Caco-2 (cell line): ENCODE measurements at regions not wholly inside any gene's neighbourhood (a gene's known extent, or its start where the extent isn't known, plus 50 kb on each side); places are given as distances from the start of the nearest gene placed in this dataset.

Experiments
- BruUV-seq: library from RNA; stranded (reverse); fragments of 400-500 nt; replicated peaks from 2 replicates; lab custom pipeline; 2021; lab: Mats Ljungman, UMichigan
- CTCF ChIA-PET: fragments of 300-600 bp; sonication (Branson Sonifier 250); formaldehyde crosslinking; loops from one replicate; lab custom pipeline; 2022; ENCODE audit warnings: antibody characterized with exemption; lab: Charles Lee
- POLR2A ChIA-PET: fragments of 300-600 bp; sonication (Branson Sonifier 250); formaldehyde crosslinking; loops from one replicate; lab custom pipeline; 2022; ENCODE audit warnings: antibody characterized with exemption; lab: Charles Lee
- DNase-seq, 2 experiments: peaks; one replicate each; pipeline versions ENCODE4 v3.0.0 to v3.0.0-alpha.2; 2020 to 2022
- H3K27me3 ChIP-seq: replicated peaks from 2 replicates; pipeline ENCODE4 v1.6.0; 2011; ENCODE audit warnings: low read length; ENCODE audit not compliant: control insufficient read depth, insufficient read depth
- H3K36me3 ChIP-seq: 2 replicates; pipeline ENCODE4 v1.5.1; 2011; ENCODE audit warnings: low read length; ENCODE audit not compliant: control insufficient read depth, insufficient read depth
- H3K4me1 ChIP-seq: fragments of 250-450 bp; sonication (Bioruptor Pico); 2 replicates; pipeline ENCODE4 v1.5.1; 2020; ENCODE audit warnings: mild to moderate bottlenecking
- H3K4me3 ChIP-seq: 2 replicates; pipeline ENCODE4 v1.5.1; 2011; ENCODE audit warnings: low read depth, mild to moderate bottlenecking, control low read depth, low read length
- H3K9me3 ChIP-seq: fragments of 250-450 bp; sonication (Bioruptor Pico); 2 replicates; pipeline ENCODE4 v1.5.1; 2020; ENCODE audit warnings: mild to moderate bottlenecking, moderate library complexity
- H3K27ac Mint-ChIP-seq: one replicate; pipeline ENCODE4 v1.8.0; 2022; ENCODE audit warnings: mixed read lengths; ENCODE audit not compliant: unreplicated experiment
- H3K27me3 Mint-ChIP-seq: one replicate; pipeline ENCODE4 v1.8.0; 2022; ENCODE audit warnings: mixed read lengths; ENCODE audit not compliant: insufficient read depth, unreplicated experiment
- H3K36me3 Mint-ChIP-seq: one replicate; pipeline ENCODE4 v1.8.0; 2022; ENCODE audit warnings: mild to moderate bottlenecking, mixed read lengths; ENCODE audit not compliant: insufficient read depth, unreplicated experiment
- H3K4me1 Mint-ChIP-seq: one replicate; pipeline ENCODE4 v1.8.0; 2022; ENCODE audit warnings: low read depth, mixed read lengths; ENCODE audit not compliant: unreplicated experiment
- H3K4me3 Mint-ChIP-seq: one replicate; pipeline ENCODE4 v1.8.0; 2022; ENCODE audit warnings: mild to moderate bottlenecking, moderate library complexity, mixed read lengths; ENCODE audit not compliant: unreplicated experiment
- H3K9me3 Mint-ChIP-seq: one replicate; pipeline ENCODE4 v1.8.0; 2022; ENCODE audit warnings: mixed read lengths; ENCODE audit not compliant: unreplicated experiment
- CTCF ChIP-seq, 2 experiments: fragments of 200-600 bp in 1 of 2; IDR thresholded peaks; 1 replicate in 1 of 2; 2 replicates in 1 of 2; pipeline versions ENCODE4 v1.5.1 to v1.8.0; 2011 to 2022; ENCODE audit warnings: antibody characterized with exemption in 1 of 2, control low read depth in 1 of 2, inconsistent platforms in 1 of 2, low read depth in 1 of 2, low read length in 1 of 2, mild to moderate bottlenecking in 1 of 2, moderate library complexity in 1 of 2; ENCODE audit not compliant: insufficient read depth in 1 of 2, severe bottlenecking in 1 of 2, unreplicated experiment in 1 of 2
- intact Hi-C: fragments of 100-400 bp; cut with micrococcal nuclease; formaldehyde crosslinking; loops from one replicate; pipeline ENCODE4 v1.10.0; 2022; ENCODE audit not compliant: unreplicated experiment

DNA sequence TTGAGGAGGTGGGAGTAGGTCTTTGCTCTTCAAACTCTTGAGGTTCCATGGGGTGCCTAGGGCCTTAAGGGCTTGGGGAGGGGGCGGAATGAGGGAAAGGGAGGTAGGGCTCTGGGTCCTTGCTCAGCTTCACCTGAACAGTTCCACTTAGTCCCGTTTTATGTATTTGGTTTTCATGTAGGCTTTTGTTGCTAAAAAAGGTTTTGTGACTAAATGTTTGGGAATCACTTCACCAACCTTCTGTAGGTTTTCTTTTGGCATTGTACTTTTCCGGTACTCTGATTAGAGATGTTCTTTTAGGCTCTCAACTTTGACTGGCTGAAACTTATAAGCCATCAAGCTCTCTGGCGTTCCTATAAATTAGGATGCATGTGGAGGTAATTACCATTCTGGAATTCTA is 108.1 kb downstream of the MYCN start:
- Mint-ChIP-seq H3K4me3 (no peak overlapping the region), H3K27me3 (no peaks in the 10 kb centered on the region), H3K36me3 (no peaks in the 10 kb centered on the region), H3K9me3 (no peaks in the 10 kb centered on the region), H3K4me1 (no peaks in the 10 kb centered on the region), H3K27ac (no peak overlapping the region)
- H3K36me3 ChIP-seq: no peaks in the 10 kb centered on the region
- no peak overlapping the region for H3K4me3 ChIP-seq
- CTCF ChIA-PET: no interaction called here
- no TSS peak for BruUV-seq
- TF ChIP-seq CTCF (IDR thresholded peaks at IDR 0.05; ENCODE audit: insufficient read depth in 1 of 2, low read depth in 1 of 2, low read length in 1 of 2, severe bottlenecking in 1 of 2, unreplicated experiment in 1 of 2): no peak
- DNase-seq: no peak
- POLR2A ChIA-PET: no interaction called here
- no peaks in the 10 kb centered on the region for H3K27me3 ChIP-seq
- intact Hi-C loops: no loop called here
- peaks cover 10% of the 10 kb centered on the region for H3K4me1 ChIP-seq
- H3K9me3 ChIP-seq: no peaks in the 10 kb centered on the region

DNA sequence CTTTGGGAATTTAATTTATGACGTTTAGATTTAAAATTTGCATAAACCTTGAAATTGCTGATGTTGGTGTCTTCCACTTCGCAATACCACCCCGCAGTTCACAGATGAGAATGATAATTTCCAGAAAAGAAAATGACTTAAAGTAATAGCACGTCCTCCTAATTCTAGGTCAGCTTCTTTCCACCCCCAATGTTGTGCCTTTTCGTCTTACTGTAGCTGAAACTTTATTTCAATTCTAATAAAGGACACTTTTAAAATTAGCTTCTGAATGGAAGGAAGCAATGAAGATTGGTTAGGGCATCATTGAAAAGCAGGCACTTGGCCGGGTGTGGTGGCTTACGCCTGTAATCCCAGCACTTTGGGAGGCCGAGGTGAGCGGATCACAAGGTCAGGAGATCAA is 107.4 kb downstream of the MYCN start:
- no TSS peak for BruUV-seq
- Mint-ChIP-seq H3K4me3 (no peak overlapping the region), H3K4me1 (no peaks in the 10 kb centered on the region), H3K9me3 (no peaks in the 10 kb centered on the region), H3K27me3 (no peaks in the 10 kb centered on the region), H3K36me3 (no peaks in the 10 kb centered on the region), H3K27ac (no peak overlapping the region)
- no peak for TF ChIP-seq CTCF (IDR thresholded peaks at IDR 0.05; ENCODE audit: insufficient read depth in 1 of 2, low read depth in 1 of 2, low read length in 1 of 2, severe bottlenecking in 1 of 2, unreplicated experiment in 1 of 2)
- intact Hi-C loops: no loop called here
- Histone ChIP-seq H3K36me3 (no peaks in the 10 kb centered on the region), H3K4me3 (no peak overlapping the region), H3K4me1 (peaks cover 10% of the 10 kb centered on the region), H3K9me3 (no peaks in the 10 kb centered on the region), H3K27me3 (no peaks in the 10 kb centered on the region)
- no peak for DNase-seq
- ChIA-PET CTCF (no interaction called here), POLR2A (no interaction called here)

- H3K27ac Mint-ChIP-seq: no peak overlapping the region
- Histone ChIP-seq H3K27me3 (no peaks in the 10 kb centered on the region), H3K4me3 (no peak overlapping the region), H3K4me1 (peaks cover 10% of the 10 kb centered on the region), H3K36me3 (no peaks in the 10 kb centered on the region), H3K9me3 (no peaks in the 10 kb centered on the region)
- H3K27me3 Mint-ChIP-seq: no peaks in the 10 kb centered on the region
- ChIA-PET CTCF (no interaction called here), POLR2A (no interaction called here)
- H3K4me3 Mint-ChIP-seq: no peak overlapping the region
- H3K36me3 Mint-ChIP-seq: no peaks in the 10 kb centered on the region
- no TSS peak for BruUV-seq
- H3K4me1 Mint-ChIP-seq: no peaks in the 10 kb centered on the region
- intact Hi-C loops: no loop called here
- TF ChIP-seq CTCF (IDR thresholded peaks at IDR 0.05; ENCODE audit: insufficient read depth in 1 of 2, low read depth in 1 of 2, low read length in 1 of 2, severe bottlenecking in 1 of 2, unreplicated experiment in 1 of 2): no peak
- no peaks in the 10 kb centered on the region for H3K9me3 Mint-ChIP-seq
- no peak for DNase-seq
Observed at GRCh38 chr2:16046649-16047048, 106.3 kb downstream of the MYCN start.
